GM21576 (cell line): ENCODE measurements at regions not wholly inside any gene's neighbourhood (a gene's known extent, or its start where the extent isn't known, plus 50 kb on each side); places are given as distances from the start of the nearest gene placed in this dataset.
"Not testable (repeated sequence)": the region's sequence is repeated elsewhere in the genome, so short reads cannot be mapped to it uniquely, and the experiment has no call there.

Experiments used
- ATAC-seq: cut with Tn5 transposase; IDR thresholded peaks from one replicate; pipeline ENCODE4 v1.9.1; 2021; ENCODE audit warnings: mild to moderate bottlenecking, moderate library complexity; ENCODE audit not compliant: unreplicated experiment

DNA sequence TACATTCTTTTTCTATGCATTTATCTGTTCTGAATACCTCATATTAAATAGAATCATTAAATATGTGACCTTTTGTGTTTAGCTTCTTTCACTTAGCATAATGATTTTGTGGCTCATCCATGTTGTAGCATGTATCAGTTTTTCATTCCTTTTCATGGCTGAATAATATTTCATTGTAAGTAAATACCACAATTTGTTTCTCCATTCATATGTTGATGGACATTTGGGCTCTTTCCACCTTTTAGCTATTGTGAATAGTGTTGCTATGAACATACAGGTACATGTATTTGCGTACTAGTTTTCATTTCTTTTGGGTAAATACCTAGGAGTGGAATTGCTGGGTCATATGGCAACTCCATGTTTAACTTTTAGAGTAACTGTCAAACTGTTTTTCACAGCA lies 85.1 kb downstream of the GNL3L start:
- ATAC-seq = no peak

DNA sequence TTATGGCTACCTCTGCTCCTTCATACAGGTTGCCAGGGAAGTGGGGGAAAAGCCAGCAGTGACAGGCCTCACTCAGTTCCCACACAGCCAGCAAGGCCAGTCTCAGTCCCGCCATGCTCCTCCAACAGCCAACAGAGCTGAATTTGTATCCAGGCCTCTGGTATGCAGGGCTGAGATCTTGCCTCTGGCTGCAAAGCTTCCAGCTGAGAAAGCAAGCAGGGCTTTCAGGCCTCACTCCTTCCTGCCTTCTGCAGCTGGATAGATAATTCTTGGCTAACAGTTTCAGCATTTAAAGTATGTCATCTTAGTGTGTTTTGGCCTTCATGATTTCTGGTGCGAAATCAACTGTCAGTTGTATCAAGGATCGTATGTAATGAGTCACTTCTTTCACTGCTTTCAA lies 103.6 kb downstream of the GNL3L start:
- no peak for ATAC-seq

DNA sequence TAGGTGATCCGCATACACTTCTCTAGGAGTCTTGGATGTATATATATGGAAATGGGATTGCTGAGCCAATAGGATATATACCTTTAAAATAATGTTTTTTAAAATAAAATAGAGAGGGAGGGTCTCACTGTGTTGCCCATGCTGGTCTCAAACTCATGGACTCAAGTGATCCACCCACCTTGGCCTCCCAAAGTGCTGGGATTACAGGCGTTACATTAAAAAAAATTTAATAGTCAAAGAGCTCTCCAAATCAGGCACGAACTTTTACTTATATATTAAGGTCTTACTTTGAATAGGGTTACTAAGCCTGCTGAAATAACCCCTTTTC lies 109.0 kb downstream of the GNL3L start:
- ATAC-seq = no peak

DNA sequence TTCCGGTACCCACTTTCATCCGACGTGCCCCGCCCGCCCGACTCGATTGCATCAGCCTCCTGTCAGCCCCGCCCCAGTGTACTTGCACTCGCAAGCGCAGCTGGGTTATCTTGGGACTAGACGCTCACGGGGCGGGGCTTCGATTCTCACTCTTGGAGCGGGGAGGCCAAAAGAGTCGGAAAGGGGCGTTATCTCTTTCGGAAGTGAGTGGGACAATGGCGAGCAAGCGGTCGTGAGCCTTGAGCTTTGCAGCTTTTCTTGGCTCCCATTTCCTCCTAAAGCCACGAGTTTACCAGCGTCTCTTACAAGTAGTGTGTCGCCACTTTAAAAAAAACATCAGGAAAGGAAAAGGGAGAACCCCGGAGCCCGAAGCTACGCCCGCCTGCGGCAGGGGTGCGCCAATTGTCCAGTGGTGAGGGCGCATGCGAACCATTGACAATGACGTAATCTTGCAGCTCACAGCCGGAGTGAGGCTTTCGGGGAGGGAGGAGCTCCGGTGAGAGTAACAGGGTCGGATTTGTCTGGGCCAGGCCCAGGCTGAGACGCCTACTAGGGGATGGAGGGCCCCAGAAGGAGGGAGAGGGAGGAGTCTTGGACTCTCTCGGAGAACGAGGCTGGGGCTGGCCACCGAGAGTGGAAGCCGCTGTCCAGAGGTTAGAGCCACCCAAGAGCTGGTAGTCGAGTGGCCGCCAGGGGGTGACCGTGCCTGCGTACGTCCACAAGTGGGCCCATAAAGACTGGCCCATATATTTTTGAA lies 109.5 kb downstream of the GNL3L start:
- ATAC-seq = peak; percentile 92

DNA sequence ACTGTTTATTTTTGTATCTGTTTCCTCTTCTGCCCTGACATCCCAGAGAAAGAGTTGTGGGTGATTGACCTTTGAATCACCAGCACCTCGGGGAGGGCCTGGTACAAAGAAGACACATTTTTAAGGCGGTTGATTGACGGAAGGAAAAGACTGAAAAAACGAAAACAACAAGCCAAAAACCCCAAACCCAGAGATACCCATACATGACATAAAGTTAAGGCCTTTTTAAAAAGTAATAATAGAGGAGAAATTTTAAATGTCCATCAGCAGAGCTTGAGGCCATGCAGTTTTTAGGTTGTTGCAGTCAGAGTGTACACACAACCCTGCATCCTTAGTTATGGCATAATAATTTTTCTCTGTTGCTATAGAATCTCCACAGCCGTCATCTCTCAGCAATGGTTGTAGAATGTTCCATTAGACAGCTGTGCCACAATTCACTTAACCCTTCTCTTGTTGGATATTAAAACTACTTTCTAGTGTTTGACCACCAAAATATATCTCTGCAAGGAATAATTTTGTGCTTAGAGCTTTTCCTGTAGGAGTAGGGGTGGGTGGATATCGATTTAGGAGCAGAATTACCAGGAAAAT lies 110.2 kb downstream of the GNL3L start:
- no peak for ATAC-seq

DNA sequence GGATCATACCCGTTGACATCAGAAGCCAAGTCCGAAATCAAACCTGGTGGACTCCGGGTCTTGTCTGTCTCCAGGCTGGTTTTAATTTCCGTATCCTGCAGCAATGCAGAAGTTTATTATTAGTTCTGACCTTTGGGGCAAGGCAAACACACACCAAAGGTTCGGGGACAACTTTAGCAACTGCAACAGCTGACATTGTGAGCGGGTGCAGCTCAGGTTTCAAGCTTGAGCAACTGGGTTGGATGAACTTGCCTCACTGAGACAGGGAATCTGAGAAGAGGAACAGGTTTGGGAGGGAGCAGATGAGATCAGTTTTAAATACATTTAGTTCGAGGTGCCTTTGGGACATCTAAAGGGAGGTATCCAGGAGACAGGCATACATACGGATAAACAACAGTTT lies 110.7 kb downstream of the GNL3L start:
- no peak for ATAC-seq

DNA sequence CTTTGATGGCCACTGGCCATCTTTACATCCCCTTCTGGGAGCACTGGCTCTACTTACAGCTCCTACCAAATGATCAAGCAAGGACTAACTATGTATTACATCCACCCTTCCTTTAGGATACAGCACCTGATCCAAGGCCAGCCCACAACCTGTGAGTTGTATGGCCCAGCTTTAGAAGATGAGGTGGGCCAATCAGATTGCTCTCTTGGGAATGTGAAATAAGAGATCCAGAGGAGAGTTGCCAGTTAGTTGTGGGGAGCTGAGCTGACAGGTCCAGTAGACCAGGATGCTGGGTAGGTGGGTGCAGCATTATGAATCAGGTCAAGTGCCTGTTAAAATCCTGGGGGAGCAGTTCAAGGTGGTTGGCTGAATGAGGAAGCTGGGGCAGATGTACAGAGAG lies 111.5 kb downstream of the GNL3L start:
- ATAC-seq = no peak

DNA sequence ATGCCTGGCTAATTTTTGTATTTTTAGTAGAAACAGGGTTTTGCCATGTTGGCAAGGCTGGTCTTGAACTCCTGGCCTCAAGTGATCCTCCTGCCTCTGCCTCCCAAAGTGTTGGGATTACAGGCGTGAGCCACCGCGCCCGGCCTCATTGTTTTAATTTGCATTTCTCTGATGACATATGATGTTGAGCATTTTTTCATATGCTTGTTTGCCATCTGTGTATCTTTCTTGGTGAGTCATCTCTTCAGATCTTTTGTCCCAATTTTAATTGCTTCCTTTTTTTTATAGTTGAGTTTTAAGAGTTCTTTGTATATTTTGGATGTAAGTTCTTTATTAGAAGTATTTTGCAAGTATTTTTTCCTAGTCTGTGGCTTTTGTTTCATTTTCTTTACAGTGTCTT lies 117.6 kb downstream of the GNL3L start:
- not testable (repeated sequence) for ATAC-seq

DNA sequence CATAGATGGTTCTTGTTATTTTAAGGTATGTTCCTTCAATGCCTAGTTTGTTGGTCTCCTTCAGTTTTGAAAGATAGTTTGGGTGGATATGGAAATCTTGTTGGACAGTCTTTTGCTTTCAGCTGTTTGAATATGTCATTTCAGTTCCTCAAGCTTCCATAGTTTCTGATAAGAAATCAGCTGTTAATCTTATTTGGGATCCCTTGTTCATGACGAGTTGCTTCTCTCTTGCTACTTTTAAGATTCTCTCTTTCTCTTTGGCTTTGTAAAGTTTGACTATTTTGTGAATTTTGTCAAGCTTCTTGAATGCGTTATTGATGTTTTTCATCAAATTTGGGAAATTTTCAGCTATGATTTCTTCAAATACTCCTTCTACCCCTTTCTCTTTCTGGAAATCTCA lies 129.5 kb downstream of the GNL3L start:
- ATAC-seq = no peak

DNA sequence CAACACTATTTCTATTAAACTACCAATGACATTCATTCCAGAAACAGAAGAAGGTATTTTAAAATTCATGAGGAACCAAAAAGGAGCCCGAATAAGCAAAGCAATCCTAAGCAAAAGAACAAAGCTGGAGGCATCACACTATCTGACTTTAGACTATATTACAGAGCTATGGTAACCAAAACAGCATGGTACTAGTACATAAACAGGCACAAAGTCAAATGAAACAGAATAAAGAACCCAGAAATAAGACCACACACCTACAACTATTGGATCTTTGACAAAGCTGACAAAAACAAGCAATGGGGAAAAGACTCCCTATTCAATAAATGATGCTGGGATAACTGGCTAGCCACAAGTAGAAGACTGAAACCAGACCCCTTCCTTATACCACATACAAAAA lies 122.3 kb downstream of the ITIH6 start:
- ATAC-seq = no peak

DNA sequence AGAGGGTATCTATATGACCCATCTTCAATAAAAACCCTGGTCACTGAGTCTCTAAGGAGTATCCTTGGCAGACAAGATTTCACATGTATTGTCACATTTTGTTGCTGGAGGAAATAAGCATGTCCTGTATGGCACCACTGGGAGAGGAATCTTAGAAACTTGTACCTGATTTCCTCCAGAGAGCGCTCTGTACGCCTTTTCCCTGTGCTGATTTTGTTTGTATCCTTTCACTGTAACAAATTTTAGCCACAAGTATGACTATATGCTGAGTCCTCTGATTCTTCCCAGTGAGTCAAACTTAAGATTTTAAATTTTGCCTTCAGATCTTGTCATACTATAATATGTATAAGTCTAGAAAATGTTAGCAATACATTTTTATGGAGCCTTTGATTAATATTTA lies 102.8 kb downstream of the ITIH6 start:
- ATAC-seq = no peak

DNA sequence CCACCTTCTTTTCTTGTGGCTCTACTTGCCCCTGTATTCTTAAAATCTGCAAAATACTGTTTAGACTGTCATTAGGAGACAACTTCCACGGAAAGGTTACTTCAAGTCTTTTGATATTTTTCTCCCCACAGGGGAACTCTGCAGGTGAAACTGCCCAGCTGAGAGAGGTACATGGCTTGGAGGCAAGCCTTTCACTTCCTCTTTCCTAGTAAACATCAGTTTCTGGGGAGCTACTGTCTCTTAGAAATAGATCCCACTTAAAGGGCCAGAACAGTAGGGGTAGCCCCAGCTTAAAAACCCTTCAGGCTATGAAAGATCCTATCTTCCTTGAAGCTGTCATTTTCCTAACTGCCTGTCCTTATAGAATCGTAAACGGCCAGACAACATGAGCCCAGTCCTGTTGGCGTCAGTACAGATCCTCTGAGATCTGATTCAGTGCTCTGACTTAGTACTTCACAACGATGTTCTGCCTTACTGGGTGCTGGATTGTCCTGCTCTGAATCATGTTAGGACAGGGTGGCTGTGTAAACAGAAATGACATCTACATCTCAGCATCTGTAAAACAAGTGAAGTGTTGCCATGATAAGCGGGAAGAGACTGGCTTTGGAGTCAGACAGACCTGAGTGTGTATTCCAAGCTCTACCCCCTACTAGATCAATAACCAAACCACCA lies 102.1 kb downstream of the ITIH6 start:
- peak; percentile 96 for ATAC-seq
